ENCODE measurements at regions not wholly inside any gene's neighbourhood (a gene's known extent, or its start where the extent isn't known, plus 50 kb on each side); places are given as distances from the start of the nearest gene placed in this dataset.
"Not testable (repeated sequence)": the region's sequence is repeated elsewhere in the genome, so short reads cannot be mapped to it uniquely, and the experiment has no call there.

DNA sequence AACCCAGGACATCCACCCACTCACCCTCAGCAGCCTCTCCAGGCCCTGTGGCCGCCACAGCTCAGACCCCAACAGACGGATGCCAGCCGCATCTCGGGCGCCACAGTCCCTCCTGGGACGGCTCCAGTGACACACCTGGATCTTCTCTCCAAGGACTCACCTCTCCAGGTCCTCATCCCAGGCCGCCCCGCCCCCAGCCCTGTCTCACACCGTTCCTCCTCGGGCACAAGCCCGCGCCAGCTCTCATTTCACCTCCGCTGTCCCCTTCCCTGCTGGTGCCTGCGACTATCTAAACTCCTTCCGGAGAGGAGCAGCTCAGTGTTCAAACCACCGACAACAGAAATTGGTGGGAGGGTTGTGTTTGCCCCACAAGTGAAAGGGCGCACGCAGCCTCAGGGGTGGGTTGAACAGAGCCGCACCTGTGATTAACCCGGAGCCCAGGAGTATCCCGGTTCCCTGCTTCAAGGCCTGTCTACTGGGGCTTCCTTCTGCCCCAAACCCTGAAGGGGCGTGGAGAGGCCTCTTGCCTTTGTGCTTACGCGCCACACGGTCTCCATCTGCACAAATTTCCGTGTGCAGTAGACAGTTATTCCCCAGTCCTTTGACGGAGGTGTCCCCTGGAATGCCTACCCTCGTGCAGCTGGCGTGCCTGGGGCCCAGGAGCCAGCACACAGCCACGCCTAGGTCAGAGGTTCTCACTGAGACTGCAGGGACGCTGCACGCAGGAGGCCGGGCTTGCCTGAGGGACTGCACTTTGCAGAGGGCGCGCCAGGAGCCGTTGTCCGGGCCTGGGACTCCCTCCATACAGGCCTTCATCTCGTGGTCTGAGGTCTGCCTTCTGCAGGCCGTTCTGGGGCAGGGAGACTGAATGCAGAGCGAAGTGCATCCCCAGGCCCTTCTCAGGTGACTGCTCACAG lies 232.7 kb downstream of the DLL1 start:
- no peak for DNase-seq (ENCODE audit: low read depth)

DNA sequence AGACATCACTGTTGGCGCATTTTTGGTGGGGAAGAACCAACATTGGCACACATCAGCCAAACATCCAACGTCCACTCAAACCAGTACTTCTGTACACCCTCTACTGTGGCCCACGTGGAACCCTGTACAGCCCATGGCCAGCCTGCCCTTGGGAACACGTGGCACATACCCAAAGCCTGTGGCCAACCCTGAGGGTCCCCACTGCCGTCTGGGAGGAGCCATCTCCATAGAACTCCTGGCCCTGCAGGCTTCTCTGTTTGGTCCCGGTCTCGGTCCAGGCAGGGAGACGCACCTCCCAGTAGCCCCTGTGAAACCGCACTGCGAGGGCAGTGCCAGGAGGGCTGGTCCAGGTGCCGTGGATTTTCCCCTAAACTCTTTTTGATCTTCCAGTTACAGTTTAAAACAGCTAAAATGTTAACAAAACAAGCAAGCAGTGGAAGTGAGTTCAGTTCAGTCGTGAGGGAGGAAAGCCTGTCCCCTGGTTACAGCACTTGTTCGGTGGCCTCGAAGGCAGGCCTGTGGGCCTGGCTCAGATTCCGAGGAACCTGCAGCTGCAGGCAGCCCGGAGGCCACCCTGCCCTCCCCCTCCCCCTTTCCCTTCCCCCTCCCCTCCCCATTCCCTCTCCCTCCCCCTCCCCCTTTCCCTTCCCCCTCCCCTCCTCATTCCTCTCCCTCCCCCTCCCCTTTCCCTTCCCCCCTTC lies 233.7 kb downstream of the DLL1 start:
- no peak for DNase-seq (ENCODE audit: low read depth)

DNA sequence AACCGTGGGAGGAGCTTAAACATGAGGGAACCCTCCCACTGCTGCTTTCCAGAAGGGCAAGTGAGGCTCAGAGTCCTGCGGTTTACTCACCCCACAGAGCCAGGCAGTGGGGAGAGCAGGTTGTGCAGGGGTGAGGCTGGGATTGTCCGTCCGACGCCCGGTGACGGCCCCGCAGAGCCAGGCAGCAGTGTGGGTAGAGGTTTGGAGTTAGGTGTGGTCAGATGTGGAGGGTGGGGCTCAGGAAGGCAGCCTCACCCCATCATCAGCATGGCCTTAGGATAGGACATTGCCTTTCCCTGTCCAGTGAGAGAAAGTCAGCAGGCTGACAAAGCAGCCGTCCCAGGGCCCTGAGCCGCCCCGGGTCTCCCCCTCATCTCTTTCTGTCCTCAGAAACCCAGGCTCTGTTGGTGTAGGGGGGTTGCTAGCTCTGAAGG lies 234.6 kb downstream of the DLL1 start:
- no peak for DNase-seq (ENCODE audit: low read depth)

DNA sequence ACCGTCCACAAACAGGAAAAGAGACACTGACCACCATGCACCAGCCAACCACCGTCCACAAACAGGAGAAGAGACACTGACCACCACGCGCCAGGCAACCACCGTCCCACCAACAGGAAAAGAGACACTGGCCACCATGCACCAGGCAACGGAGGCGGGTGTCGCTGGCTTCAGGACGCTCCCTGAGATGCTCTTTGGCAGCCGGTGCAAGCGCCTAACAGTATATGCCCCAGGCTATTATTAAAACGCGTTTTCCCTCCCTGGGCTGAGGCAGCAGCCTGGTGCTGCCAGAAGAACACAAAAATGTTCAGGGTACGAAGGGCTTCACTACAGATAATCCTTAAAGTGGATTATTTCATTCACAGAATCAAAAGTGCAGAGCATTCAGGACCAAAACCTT lies 235.1 kb downstream of the DLL1 start:
- DNase-seq (ENCODE audit: low read depth), result not testable (repeated sequence)

DNA sequence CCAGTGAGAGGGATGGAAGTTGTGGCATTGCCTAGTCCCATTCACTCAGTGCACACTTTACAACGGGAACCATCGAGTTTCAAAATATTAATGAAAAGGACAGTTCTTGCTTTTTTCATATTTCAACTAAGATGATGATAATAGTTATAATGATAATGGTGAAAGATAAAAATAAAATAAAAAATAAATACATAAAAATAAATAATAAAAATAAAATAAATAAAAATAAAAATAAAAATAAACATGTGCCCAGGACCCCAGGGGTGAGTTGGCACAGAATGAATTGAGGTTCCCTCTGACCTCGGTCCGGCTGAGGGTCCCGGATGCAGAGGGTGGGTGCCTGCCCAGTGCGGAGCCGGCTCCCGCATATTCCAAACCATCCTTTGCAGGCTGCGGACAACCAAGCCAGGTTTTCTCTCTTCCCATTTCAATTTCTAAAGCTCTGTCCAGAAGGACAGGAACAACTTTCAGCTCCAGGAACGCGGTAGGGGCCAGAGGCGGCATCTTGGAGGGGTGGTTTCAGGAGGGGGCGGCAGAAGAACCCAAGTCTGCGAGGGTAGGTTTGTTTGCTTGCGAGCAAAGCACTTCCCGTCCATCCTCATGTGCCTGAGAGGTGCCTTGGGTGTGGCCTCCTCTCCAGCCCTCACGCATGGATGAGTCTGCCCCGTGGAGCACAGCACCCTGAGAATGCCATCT lies 236.8 kb downstream of the DLL1 start:
- no peak for DNase-seq (ENCODE audit: low read depth)

DNA sequence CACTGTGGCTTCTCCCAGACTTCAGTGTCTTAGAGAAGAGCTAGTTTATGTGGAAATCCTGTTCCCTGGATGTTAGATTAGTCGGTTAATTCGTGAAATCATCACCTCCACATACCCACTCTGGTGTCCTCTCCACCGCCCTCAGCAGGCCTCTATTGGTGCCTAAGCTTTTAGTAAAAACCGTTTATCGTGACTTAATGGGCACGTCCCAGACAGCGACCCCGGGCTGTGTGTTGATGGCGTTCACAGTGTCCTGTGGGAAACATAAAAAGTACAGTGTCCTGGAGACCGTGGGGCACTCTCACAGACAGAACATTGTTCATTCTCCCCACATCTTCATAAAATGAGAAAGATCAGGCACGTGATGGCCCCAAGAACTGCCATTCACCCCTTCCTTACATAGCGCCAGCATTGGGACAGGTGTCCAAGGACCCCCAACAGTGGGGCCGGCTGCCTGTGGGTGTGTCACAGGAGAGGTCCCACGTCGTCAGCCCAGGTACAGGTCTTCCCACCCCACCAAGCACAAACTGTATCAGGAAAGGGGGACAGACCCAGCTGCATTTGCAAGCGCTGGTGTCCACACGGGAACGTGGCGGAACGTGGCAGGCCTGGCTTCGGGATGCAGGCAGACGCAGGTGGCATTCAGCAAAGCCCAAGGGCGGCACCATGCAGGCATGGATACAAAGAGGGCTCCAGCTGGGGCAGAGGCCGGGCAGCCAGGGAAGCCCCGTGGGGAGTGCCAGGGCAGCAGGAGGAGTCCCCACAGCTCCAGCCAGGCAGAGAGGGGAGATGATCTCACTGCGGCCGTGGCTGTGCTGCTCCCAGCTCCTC lies 237.7 kb downstream of the DLL1 start:
- no peak for DNase-seq (ENCODE audit: low read depth)

DNA sequence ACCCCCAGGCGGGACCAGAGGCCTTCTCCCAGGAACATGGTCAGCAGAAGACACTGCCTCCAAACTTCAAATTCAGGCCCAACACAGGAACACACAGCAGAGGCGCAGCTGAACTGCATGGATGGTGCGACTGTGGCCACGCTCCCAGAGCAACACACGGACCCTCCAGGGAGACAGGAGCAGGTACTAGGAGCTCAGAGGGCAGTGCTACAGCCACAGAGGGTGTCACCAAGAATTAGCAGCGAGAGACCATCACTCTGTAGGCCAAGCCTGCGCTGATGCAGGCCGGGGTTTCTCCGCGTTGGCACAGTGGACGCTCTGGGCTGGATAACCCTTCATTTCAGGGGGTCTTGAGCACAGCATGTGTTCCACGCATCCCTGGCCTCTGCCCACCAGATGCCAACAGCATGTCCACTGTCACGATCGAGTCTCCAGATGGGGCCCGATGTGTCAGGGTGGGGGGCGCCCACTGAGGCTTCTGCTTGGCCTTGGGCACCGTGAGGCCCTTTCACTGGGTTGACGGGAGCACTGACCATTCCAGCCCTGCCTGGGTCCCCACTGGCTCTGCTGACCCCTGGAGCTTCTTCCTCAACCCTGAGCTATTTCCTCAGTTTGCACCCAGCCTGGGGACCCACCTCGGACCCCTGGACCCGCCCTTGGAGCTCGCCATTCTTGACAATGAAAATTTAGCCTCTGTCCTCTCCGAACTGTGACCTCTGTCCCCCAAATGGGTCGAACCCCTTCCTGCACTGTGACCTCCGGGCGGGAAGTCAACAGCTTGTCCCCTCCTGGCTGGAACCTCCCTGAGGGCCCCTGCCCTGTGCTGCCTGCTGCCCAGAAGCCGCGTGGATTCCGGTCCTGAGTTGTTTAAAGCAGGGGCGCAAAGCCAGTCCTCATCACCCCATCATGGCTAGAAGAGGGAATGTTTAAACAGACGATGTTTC lies 239.4 kb downstream of the DLL1 start:
- DNase-seq (ENCODE audit: low read depth), result no peak

DNA sequence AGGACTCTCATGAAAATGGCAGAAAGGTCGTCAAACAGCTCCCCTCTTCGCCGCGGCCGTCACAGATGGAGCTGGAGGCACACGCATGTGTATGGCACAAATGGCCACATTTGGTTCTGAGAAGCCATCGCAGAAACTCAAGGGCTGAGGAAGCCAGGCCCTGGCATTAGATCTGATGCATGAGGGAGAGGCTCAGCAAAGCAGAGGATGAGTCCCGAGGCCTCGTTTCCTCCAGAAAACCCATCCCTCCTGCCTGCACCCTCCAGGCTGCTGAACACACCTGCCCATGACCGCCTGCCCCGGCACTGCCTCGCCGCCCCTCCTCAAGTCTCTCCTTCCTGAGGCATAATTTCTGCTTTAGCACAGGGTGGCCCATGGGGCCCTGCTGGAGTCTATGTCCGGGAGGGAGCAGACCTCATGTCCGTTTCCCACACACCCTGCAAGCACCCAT lies 240.3 kb downstream of the DLL1 start:
- DNase-seq (ENCODE audit: low read depth), result no peak

DNA sequence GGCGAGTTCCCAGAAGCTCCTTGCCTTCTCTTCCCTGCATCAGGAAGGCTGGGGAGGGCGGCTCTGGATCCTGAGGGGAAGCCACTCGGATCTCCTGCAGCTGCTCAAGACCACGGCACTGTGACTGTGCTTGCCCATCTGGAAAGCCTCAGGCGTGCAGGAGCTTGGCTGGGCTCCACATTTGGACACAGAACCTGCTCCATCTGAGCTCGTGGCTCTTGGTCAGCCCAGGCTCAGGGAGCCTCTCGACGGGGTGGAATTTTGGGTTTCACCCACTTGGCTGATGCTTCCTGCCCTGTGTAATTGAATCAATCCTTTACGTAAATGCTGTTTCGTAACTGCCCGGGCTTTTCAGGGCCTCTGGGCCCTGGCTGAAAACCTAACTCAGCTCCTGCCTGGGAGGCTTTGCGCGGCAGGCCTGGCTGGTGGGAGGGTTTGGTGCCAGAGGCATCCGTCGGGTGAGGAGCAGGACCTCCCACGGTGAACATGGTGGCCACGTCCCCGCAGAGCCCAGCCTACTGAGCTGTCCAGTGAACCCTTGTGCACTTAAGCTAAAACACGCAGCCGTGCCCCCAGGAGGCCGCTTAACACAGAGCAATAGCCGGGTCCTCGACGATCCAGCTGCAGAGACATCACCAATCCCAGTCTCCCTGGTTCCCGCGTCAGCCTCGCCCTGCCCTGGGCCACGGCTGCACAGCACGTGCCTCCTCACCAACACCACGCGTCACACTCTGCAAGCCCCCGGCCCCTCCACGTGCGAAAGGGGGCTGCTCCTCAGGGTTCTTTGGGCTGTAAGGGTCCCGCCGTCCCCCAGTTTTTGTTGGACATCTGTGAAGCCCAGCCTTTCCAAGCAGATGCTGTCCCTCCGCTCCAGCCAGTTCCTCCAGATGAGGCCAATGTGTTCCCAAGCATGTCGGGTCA lies 241.0 kb downstream of the DLL1 start:
- DNase-seq (ENCODE audit: low read depth), result peak; percentile 13

DNA sequence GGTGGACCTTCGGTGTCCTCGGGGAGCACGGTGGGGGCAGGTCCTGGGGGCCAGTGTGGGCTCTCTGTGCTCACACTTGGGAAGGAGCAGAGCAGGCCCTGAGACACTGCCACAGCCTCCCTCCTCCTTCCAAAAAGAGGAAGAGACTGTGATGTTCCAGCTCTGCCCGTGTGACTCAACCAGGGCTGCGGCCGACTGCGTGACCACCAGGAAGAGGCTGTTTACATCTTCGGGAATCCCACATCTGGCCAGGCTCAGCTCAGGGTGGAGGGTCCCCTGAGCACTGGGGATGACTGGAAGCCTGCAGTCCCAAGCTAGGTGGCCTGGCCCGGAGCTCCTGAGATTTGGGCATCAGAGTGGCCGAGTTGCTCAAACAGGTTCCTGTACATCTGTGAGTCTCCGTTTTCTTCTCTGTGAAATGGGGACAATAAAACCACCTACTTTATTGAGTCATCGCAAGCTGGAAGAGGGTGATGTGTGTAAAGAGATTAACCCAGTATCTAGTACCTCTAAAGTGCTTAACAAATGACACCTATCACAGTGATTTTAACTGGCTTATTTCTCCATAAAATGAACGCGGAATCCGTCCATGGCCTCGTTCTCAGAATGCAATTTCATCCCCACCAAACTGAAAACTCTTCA lies 242.1 kb downstream of the DLL1 start:
- DNase-seq (ENCODE audit: low read depth), result no peak

DNA sequence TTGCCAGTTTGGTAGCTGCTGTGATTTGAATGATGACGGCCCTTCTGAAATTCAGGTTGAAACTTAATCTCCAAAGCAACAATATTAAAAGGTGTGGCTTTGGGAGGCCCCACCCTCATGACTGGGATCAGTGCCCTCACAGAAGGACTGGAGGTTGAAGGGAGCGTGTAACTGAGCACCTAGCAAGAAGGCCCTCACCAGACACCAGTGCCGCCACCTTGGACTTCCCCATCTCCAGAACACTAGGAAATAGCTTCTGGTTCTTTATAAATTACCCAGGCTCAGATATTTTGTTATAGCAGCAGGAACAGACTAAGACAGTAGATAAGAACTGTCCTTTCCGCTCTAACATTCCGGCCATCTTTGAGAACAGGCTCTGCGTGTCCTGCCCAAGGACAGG lies 243.1 kb downstream of the DLL1 start:
- no peak for DNase-seq (ENCODE audit: low read depth)

DNA sequence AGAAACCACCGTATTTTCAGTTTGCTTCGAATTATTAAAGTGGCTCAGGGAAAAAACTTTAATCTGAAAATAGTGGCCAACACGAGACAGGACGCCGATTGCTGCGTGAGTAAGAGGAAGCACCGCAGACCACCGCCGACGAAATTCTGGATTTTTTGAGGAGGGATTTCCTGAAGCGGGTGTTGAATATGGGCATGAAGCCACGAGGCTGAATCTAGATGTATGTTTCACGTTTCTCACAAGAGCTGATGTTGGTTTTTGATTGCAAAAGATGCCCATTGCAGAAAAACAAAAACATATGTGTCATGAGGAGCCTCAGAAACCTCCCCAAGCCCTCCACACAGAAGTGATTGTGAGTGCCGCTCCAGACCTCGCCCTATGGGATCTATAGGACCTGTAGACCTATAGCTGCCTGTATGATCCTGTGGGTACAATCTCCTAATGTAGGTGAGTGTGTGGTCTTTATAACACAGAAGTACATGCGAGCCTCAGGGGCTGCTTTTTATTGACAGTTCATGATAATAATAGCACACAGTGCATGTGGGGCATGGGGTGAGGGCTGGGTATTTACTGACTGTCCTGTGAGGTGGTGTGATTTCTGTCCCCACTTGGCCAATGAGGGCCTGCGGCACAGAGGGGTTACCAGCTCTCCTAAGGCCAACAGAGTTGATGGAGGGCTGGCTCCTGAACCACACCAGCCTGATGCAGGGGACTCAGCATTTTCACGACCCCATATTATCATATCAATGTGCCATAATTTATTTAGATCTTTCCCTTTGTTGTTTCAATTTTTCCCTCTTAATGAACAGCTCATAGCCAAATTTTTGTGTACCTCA lies 243.9 kb downstream of the DLL1 start:
- DNase-seq (ENCODE audit: low read depth), result no peak

DNA sequence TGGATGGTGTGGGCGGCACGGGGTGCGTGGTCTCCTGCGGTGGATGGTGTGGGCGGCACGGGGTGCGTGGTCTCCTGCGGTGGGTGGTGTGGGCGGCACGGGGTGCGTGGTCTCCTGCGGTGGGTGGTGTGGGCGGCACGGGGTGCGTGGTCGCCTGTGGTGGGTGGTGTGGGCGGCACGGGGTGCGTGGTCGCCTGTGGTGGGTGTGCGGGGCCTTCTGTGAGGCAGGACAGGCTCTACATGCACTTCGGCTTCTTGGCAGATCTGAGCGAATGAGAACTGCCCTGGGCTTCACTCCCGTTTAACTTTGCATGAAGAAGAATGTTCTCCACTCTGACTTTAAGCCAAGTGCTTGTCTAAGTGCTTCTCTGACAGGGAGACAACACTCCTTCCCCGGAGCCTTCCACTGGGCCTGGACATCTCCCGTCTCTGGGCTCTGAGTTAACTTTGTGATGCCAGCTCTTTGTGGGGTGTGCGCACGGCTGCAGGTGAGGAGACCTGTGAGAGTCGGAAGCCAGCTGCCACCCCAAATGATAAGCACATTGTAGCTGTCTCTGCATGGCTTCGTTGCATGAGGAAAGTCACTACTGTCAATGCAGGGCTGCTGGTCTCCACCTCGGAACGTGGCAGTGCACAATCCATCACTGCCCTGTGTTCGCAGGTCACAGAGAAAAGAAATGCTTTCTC lies 244.8 kb downstream of the DLL1 start:
- no peak for DNase-seq (ENCODE audit: low read depth)

DNA sequence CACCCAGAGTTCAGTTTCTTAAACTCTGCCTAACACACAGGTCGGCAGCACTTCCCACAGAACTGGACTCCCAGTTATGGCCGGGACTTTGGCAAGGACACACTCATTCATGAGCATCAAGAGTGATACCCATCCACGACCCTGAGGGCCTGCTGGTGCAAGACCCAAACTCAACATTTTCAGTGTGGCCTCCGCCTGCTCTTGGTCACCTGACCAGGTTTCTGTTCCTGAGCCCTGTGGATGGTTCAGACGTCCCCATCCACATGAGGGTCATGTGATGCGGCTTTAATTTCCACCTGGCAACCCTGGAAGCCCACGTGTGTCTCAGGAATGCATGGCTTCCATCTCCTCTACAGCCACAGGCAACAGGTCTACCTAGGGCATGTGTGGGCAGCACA lies 245.3 kb downstream of the DLL1 start:
- DNase-seq (ENCODE audit: low read depth), result no peak

DNA sequence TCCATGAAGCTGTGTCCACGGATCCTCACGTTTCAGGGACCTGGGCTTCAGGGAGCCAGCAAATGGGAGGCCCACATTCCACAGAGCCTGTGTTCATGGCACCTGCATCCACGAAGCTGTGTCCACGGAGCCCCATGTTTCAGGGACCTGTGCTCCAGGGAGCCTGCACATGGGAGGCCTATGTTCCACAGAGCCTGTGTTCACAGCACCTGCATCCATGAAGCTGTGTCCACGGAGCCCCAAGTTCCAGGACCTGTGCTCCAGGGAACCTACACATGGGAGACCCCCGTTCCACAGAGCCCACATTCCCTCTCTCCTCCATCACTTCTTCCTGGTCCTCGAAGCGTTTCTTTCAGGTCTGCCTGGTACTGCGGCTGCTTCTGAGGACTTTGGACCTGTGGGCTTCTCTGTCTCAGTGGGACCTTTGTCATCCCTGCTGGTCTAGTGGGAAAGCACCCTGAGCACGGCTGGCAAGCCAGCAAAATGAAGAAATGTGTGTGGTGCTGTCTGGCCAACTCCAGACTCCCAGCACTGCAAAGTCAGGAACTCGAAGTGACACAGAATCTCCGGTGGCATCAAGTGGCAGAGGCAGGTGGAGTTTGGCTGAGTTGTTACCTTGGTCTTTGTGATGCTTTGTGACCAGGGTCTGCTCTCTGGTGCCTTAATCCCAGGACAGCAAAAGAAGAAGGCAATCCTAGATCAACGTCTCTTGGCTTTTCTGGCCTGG lies 245.9 kb downstream of the DLL1 start:
- DNase-seq (ENCODE audit: low read depth), result no peak

DNA sequence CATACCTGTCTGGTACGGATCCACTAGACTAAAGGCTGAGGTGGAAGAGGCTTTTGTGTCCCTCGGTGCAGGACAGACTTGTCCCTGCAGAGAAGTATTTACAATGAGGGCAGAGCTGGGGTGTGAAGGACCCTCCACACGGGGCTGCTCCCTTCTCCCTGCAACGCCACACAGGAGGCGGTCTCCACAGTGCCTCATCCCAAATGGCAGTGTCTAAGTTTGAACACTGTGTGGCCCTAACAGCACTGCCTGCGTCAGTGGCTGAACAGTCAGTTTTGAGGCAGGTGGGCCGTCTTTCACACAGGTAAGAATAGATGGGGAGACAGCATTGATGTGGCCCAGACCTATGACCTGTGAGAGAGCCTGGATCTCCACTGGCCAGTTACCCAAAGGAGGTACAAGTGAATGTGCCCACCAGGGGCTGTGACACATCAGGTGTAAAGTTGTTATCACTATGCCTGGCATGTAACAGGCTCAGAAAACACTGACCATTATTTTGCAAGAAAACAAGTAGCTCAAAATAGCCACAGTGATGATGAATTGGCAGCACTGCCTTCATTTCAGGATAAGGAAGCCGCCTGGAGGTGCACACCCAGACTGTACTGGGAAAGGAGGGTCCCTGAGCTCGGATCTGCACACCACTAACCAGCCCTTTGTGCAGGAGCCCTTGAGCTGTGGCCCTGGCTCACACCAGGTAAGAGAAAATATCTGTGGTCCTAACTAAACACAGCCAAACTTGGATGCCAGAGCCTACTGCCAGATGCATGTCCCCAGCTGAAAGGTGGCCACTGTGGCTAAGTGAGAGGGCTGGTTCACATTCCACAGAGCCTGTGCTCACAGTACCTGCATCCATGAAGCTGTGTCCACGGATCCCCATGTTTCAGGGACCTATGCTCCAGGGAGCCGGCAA lies 246.7 kb downstream of the DLL1 start:
- DNase-seq (ENCODE audit: low read depth), result no peak

Measured in GM04503 (cell line).